Caco-2 (cell line): ENCODE measurements at regions not wholly inside any gene's neighbourhood (a gene's known extent, or its start where the extent isn't known, plus 50 kb on each side); places are given as distances from the start of the nearest gene placed in this dataset.

ENCODE experiments used
- BruUV-seq: library from RNA; stranded (reverse); fragments of 400-500 nt; replicated peaks from 2 replicates; lab custom pipeline; 2021; lab: Mats Ljungman, UMichigan
- CTCF ChIA-PET: fragments of 300-600 bp; sonication (Branson Sonifier 250); formaldehyde crosslinking; loops from one replicate; lab custom pipeline; 2022; ENCODE audit warnings: antibody characterized with exemption; lab: Charles Lee
- POLR2A ChIA-PET: fragments of 300-600 bp; sonication (Branson Sonifier 250); formaldehyde crosslinking; loops from one replicate; lab custom pipeline; 2022; ENCODE audit warnings: antibody characterized with exemption; lab: Charles Lee
- DNase-seq, 2 experiments: peaks; one replicate each; pipeline versions ENCODE4 v3.0.0 to v3.0.0-alpha.2; 2020 to 2022
- H3K27me3 ChIP-seq: replicated peaks from 2 replicates; pipeline ENCODE4 v1.6.0; 2011; ENCODE audit warnings: low read length; ENCODE audit not compliant: control insufficient read depth, insufficient read depth
- H3K36me3 ChIP-seq: 2 replicates; pipeline ENCODE4 v1.5.1; 2011; ENCODE audit warnings: low read length; ENCODE audit not compliant: control insufficient read depth, insufficient read depth
- H3K4me1 ChIP-seq: fragments of 250-450 bp; sonication (Bioruptor Pico); 2 replicates; pipeline ENCODE4 v1.5.1; 2020; ENCODE audit warnings: mild to moderate bottlenecking
- H3K4me3 ChIP-seq: 2 replicates; pipeline ENCODE4 v1.5.1; 2011; ENCODE audit warnings: low read depth, mild to moderate bottlenecking, control low read depth, low read length
- H3K9me3 ChIP-seq: fragments of 250-450 bp; sonication (Bioruptor Pico); 2 replicates; pipeline ENCODE4 v1.5.1; 2020; ENCODE audit warnings: mild to moderate bottlenecking, moderate library complexity
- H3K27ac Mint-ChIP-seq: one replicate; pipeline ENCODE4 v1.8.0; 2022; ENCODE audit warnings: mixed read lengths; ENCODE audit not compliant: unreplicated experiment
- H3K27me3 Mint-ChIP-seq: one replicate; pipeline ENCODE4 v1.8.0; 2022; ENCODE audit warnings: mixed read lengths; ENCODE audit not compliant: insufficient read depth, unreplicated experiment
- H3K36me3 Mint-ChIP-seq: one replicate; pipeline ENCODE4 v1.8.0; 2022; ENCODE audit warnings: mild to moderate bottlenecking, mixed read lengths; ENCODE audit not compliant: insufficient read depth, unreplicated experiment
- H3K4me1 Mint-ChIP-seq: one replicate; pipeline ENCODE4 v1.8.0; 2022; ENCODE audit warnings: low read depth, mixed read lengths; ENCODE audit not compliant: unreplicated experiment
- H3K4me3 Mint-ChIP-seq: one replicate; pipeline ENCODE4 v1.8.0; 2022; ENCODE audit warnings: mild to moderate bottlenecking, moderate library complexity, mixed read lengths; ENCODE audit not compliant: unreplicated experiment
- H3K9me3 Mint-ChIP-seq: one replicate; pipeline ENCODE4 v1.8.0; 2022; ENCODE audit warnings: mixed read lengths; ENCODE audit not compliant: unreplicated experiment
- CTCF ChIP-seq, 2 experiments: fragments of 200-600 bp in 1 of 2; IDR thresholded peaks; 1 replicate in 1 of 2; 2 replicates in 1 of 2; pipeline versions ENCODE4 v1.5.1 to v1.8.0; 2011 to 2022; ENCODE audit warnings: antibody characterized with exemption in 1 of 2, control low read depth in 1 of 2, inconsistent platforms in 1 of 2, low read depth in 1 of 2, low read length in 1 of 2, mild to moderate bottlenecking in 1 of 2, moderate library complexity in 1 of 2; ENCODE audit not compliant: insufficient read depth in 1 of 2, severe bottlenecking in 1 of 2, unreplicated experiment in 1 of 2
- intact Hi-C: fragments of 100-400 bp; cut with micrococcal nuclease; formaldehyde crosslinking; loops from one replicate; pipeline ENCODE4 v1.10.0; 2022; ENCODE audit not compliant: unreplicated experiment

GRCh38 chr4:124762956-124763355 is 50.4 kb upstream of the ANKRD50 start:
- DNase-seq, result no peak
- CTCF ChIA-PET, result no interaction called here
- Mint-ChIP-seq H3K27ac (no peak overlapping the region), H3K4me3 (no peak overlapping the region), H3K36me3 (no peaks in the 10 kb centered on the region), H3K9me3 (no peaks in the 10 kb centered on the region), H3K4me1 (no peaks in the 10 kb centered on the region), H3K27me3 (peaks cover 6% of the 10 kb centered on the region)
- H3K9me3 ChIP-seq, result no peaks in the 10 kb centered on the region
- H3K27me3 ChIP-seq, result no peaks in the 10 kb centered on the region
- H3K36me3 ChIP-seq, result no peaks in the 10 kb centered on the region
- POLR2A ChIA-PET, result no interaction called here
- intact Hi-C loops, result no loop called here
- H3K4me3 ChIP-seq, result no peak overlapping the region
- no peak for TF ChIP-seq CTCF (IDR thresholded peaks at IDR 0.05; ENCODE audit: insufficient read depth in 1 of 2, low read depth in 1 of 2, low read length in 1 of 2, severe bottlenecking in 1 of 2, unreplicated experiment in 1 of 2)
- BruUV-seq, result no TSS peak
- no peaks in the 10 kb centered on the region for H3K4me1 ChIP-seq
